SK-N-SH treated with all-trans-retinoic acid at 6 μM for 48 hours (cell line): ENCODE measurements at regions not wholly inside any gene's neighbourhood (a gene's known extent, or its start where the extent isn't known, plus 50 kb on each side); places are given as distances from the start of the nearest gene placed in this dataset.

Experiments used
- BACH2 ChIP-seq: fragments of 250-450 bp; sonication (Bioruptor Pico); IDR thresholded peaks from 2 replicates; pipeline ENCODE4 v1.9.0; 2021; ENCODE audit warnings: mild to moderate bottlenecking, borderline replicate concordance
- CSDC2 ChIP-seq: fragments of 250-450 bp; sonication (Bioruptor Pico); IDR thresholded peaks from 2 replicates; pipeline ENCODE4 v1.5.0; 2020; ENCODE audit warnings: mild to moderate bottlenecking, moderate library complexity
- ESRRG ChIP-seq: fragments of 250-450 bp; sonication (Bioruptor Pico); IDR thresholded peaks from 2 replicates; pipeline ENCODE4 v1.6.1; 2021; ENCODE audit warnings: mild to moderate bottlenecking
- GLIS3 ChIP-seq: fragments of 250-450 bp; sonication (Bioruptor Pico); IDR thresholded peaks from 2 replicates; pipeline ENCODE4 v1.5.0; 2020; ENCODE audit warnings: mild to moderate bottlenecking, moderate library complexity
- ISL1 ChIP-seq: fragments of 250-450 bp; sonication (Bioruptor Pico); IDR thresholded peaks from 2 replicates; pipeline ENCODE4 v2.1.2; 2022; ENCODE audit warnings: mild to moderate bottlenecking, moderate library complexity
- OSR1 ChIP-seq: fragments of 250-450 bp; sonication (Bioruptor Pico); IDR thresholded peaks from 2 replicates; pipeline ENCODE4 v1.8.0; 2022; ENCODE audit warnings: moderate library complexity, mild to moderate bottlenecking, inconsistent platforms
- PATZ1 ChIP-seq: fragments of 250-450 bp; sonication (Bioruptor Pico); IDR thresholded peaks from 2 replicates; pipeline ENCODE4 v1.8.0; 2020; ENCODE audit warnings: mild to moderate bottlenecking, moderate library complexity, borderline replicate concordance
- POU6F1 ChIP-seq: fragments of 250-450 bp; sonication (Bioruptor Pico); IDR thresholded peaks from 2 replicates; pipeline ENCODE4 v1.8.0; 2021; ENCODE audit warnings: low read depth, mild to moderate bottlenecking, moderate library complexity, borderline replicate concordance
- PPARA ChIP-seq: fragments of 250-450 bp; sonication (Bioruptor Pico); IDR thresholded peaks from 2 replicates; pipeline ENCODE4 v1.5.0; 2020; ENCODE audit warnings: mild to moderate bottlenecking, borderline replicate concordance
- SNAI2 ChIP-seq: fragments of 250-450 bp; sonication (Bioruptor Pico); IDR thresholded peaks from 2 replicates; pipeline ENCODE4 v1.5.0; 2020; ENCODE audit warnings: mild to moderate bottlenecking, moderate library complexity
- TCF4 ChIP-seq: fragments of 250-450 bp; sonication (Bioruptor Pico); IDR thresholded peaks from 2 replicates; pipeline ENCODE4 v1.8.0; 2021; ENCODE audit warnings: mild to moderate bottlenecking, moderate library complexity, borderline replicate concordance
- TOX ChIP-seq: fragments of 250-450 bp; sonication (Bioruptor Pico); IDR thresholded peaks from 2 replicates; pipeline ENCODE4 v1.8.0; 2021; ENCODE audit warnings: mild to moderate bottlenecking, moderate library complexity, borderline replicate concordance
- ZFP30 ChIP-seq: fragments of 450-650 bp; formaldehyde crosslinking; IDR thresholded peaks from 2 replicates; pipeline ENCODE4 v1.5.0; 2022; ENCODE audit warnings: mild to moderate bottlenecking, moderate library complexity
- TF ChIP-seq, protein P1 (sequence below): fragments of 250-450 bp; sonication (Bioruptor Pico); IDR thresholded peaks from 2 replicates; pipeline ENCODE4 v1.5.1; 2020; ENCODE audit warnings: low read depth, mild to moderate bottlenecking, moderate library complexity

GRCh38 chr6:125597411-125598253, 151.8 kb upstream of the HEY2 start:
- TF ChIP-seq ZFP30 (CRISPR knock-in tag): no peak
- no peak for TF ChIP-seq ESRRG (CRISPR knock-in tag)
- TF ChIP-seq, protein P1, sequence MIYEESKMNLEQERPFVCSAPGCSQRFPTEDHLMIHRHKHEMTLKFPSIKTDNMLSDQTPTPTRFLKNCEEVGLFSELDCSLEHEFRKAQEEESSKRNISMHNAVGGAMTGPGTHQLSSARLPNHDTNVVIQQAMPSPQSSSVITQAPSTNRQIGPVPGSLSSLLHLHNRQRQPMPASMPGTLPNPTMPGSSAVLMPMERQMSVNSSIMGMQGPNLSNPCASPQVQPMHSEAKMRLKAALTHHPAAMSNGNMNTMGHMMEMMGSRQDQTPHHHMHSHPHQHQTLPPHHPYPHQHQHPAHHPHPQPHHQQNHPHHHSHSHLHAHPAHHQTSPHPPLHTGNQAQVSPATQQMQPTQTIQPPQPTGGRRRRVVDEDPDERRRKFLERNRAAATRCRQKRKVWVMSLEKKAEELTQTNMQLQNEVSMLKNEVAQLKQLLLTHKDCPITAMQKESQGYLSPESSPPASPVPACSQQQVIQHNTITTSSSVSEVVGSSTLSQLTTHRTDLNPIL (CRISPR knock-in tag): no peak
- no peak for TF ChIP-seq SNAI2 (CRISPR knock-in tag)
- TF ChIP-seq PATZ1 (CRISPR knock-in tag): no peak
- TF ChIP-seq OSR1 (CRISPR knock-in tag): no peak
- no peak for TF ChIP-seq POU6F1 (CRISPR knock-in tag)
- no peak for TF ChIP-seq TOX (CRISPR knock-in tag)
- TF ChIP-seq TCF4 (CRISPR knock-in tag): no peak
- no peak for TF ChIP-seq BACH2
- TF ChIP-seq ISL1 (CRISPR knock-in tag): no peak
- TF ChIP-seq GLIS3 (CRISPR knock-in tag): no peak
- TF ChIP-seq PPARA (CRISPR knock-in tag): no peak
- no peak for TF ChIP-seq CSDC2
